Adrenal gland (tissue), 9 donors: ENCODE measurements at regions not wholly inside any gene's neighbourhood (a gene's known extent, or its start where the extent isn't known, plus 50 kb on each side); places are given as distances from the start of the nearest gene placed in this dataset.

Experiments used
- DNase-seq, 7 donors: peaks; one replicate each; pipeline ENCODE4 v3.0.0-alpha.2; 2019 to 2020
- H3K27ac ChIP-seq, 5 donors: fragments of 200-600 bp; sonication (generic) in 4 of 5; 1 replicate in 3 of 5; 2 replicates in 2 of 5; pipeline versions ENCODE4 v1.5.1 to v1.8.0; 2016 to 2020; ENCODE audit warnings: mild to moderate bottlenecking in 1 of 5
- H3K27me3 ChIP-seq: fragments of 200-600 bp; 2 replicates; pipeline ENCODE4 v1.8.0; 2021
- H3K36me3 ChIP-seq, 2 donors: fragments of 200-600 bp; replicated peaks in 1 of 2; 1 replicate in 1 of 2; 2 replicates in 1 of 2; pipeline versions ENCODE4 v1.5.1 to v1.8.0; 2018 to 2022
- H3K4me1 ChIP-seq, 2 donors: fragments of 200-600 bp; replicated peaks in 1 of 2; 1 replicate in 1 of 2; 2 replicates in 1 of 2; pipeline versions ENCODE4 v1.5.1 to v1.8.0; 2018 to 2021
- H3K4me3 ChIP-seq, 4 donors: fragments of 200-600 bp; sonication (generic) in 3 of 4; one replicate each; pipeline ENCODE4 v1.5.1; 2016 to 2018
- H3K9me3 ChIP-seq, 3 donors: fragments of 200-600 bp; sonication (generic) in 1 of 3; replicated peaks in 1 of 3; 1 replicate in 2 of 3; 2 replicates in 1 of 3; pipeline versions ENCODE4 v1.5.1 to v1.8.0; 2016 to 2021
- POLR2A ChIP-seq, 2 donors: fragments of 450-650 bp; IDR thresholded peaks; one replicate each; pipeline ENCODE4 v1.6.1; 2017; ENCODE audit warnings: antibody characterized with exemption in 2 of 2, mild to moderate bottlenecking in 2 of 2, moderate library complexity in 1 of 2
- WGBS, 4 donors: extraction: QIAGEN DNeasy Blood & Tissue Kit in 2 of 4; methylation state at CpG; one replicate each; pipeline versions ENCODE4 v1.1.5 to v1.1.7; 2013 to 2017; 5-methylcytosine and 5-hydroxymethylcytosine counted together
- intact Hi-C, 2 donors: fragments of 100-400 bp; cut with DNase I; formaldehyde crosslinking; loops; one replicate each; pipeline versions ENCODE4 v1.14.1 to v1.15.0; 2022 to 2023
- TF ChIP-seq, protein P1 (sequence below), 6 experiments: fragments of 450-650 bp in 4 of 6; fragments of 200-600 bp in 2 of 6; sonication (generic) in 1 of 6; IDR thresholded peaks; 1 replicate in 5 of 6; 2 replicates in 1 of 6; pipeline versions ENCODE4 v1.5.1 to v1.8.0; 2016 to 2021; ENCODE audit warnings: antibody characterized with exemption in 6 of 6, mild to moderate bottlenecking in 2 of 6, moderate library complexity in 1 of 6
- donor health status: healthy with polysubstance abuse.
- donor health status: Bipolar disorder and iron deficiency.
- donor health status: DM: yes; HTN: yes; CAD: no.
- donor health status: DM: no; HTN: no; CAD: no.
- donor health status: DM: no; HTN: no; CAD: no.

DNA sequence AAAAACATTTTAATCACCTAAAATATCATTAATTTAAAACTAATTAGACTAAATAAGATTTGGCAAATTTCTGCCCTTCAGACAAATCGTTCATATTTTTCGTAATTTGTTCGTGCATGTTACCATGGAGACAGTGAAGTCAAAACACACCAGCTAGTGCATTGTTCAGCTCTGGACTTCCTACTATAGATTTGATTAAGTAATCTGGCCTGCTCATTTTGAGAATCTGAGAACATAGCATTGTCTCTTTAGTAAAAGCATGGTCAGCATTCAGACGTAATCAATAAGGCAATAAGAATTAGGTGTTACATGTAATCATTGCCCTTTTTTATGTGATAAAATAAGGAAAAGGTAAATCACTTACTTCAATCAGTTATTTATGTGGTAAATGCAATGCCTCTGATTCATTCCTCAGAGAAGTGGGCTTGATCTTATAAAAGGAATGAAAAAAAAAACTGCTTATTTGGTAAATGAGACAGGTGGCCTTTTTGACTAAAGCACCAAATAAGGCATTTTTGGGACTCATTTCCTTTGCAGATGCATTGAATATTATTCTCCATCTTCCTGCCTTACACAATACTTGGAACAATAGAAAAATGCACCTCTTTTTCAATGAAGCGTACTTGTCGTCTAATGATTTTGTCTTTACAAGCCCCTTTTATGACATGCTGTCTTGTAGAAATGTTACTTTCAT, 84.5 kb upstream of the FNDC3B start:
- 48 to 69% (median 56%) methylated on average over 6 of the region's 6 CpGs for WGBS, 4 donors
- H3K36me3 ChIP-seq, result no peaks in the 10 kb centered on the region
- no peak overlapping the region for H3K27ac ChIP-seq
- no peak for DNase-seq
- H3K4me3 ChIP-seq, result no peak overlapping the region
- intact Hi-C loops, result no loop called here
- no peaks in the 10 kb centered on the region for H3K9me3 ChIP-seq
- no peak for TF ChIP-seq POLR2A (IDR thresholded peaks at IDR 0.05)
- no peaks in the 10 kb centered on the region for H3K4me1 ChIP-seq
- H3K27me3 ChIP-seq, result no peaks in the 10 kb centered on the region

DNA sequence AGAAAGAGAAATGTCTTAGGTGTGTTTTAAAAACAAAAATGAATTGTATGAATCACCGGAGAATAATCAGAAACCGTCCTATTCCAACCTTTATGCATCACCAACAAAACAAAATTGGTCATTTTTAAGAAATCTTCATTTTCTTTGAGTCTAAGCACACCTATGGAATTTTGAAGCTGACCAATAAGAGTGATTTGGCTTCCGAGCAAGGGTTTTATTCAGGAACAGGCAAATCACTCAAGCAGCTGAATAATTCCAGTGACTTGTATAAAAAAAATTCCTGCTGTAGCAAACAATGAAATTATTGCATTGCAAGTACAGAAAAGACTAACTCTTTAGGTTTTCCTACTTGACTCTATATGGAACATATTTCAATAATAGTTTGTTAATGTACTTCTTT, 83.8 kb upstream of the FNDC3B start:
- Histone ChIP-seq H3K4me3 (no peak overlapping the region), H3K4me1 (no peaks in the 10 kb centered on the region), H3K27me3 (no peaks in the 10 kb centered on the region), H3K9me3 (no peaks in the 10 kb centered on the region), H3K36me3 (no peaks in the 10 kb centered on the region), H3K27ac (no peak overlapping the region)
- TF ChIP-seq POLR2A (IDR thresholded peaks at IDR 0.05), result no peak
- TF ChIP-seq, protein P1, sequence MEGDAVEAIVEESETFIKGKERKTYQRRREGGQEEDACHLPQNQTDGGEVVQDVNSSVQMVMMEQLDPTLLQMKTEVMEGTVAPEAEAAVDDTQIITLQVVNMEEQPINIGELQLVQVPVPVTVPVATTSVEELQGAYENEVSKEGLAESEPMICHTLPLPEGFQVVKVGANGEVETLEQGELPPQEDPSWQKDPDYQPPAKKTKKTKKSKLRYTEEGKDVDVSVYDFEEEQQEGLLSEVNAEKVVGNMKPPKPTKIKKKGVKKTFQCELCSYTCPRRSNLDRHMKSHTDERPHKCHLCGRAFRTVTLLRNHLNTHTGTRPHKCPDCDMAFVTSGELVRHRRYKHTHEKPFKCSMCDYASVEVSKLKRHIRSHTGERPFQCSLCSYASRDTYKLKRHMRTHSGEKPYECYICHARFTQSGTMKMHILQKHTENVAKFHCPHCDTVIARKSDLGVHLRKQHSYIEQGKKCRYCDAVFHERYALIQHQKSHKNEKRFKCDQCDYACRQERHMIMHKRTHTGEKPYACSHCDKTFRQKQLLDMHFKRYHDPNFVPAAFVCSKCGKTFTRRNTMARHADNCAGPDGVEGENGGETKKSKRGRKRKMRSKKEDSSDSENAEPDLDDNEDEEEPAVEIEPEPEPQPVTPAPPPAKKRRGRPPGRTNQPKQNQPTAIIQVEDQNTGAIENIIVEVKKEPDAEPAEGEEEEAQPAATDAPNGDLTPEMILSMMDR (IDR thresholded peaks at IDR 0.05), result no peak
- intact Hi-C loops, result no loop called here
- WGBS, 4 donors, result 87 to 91% (median 90%) methylated on average over 3 of the region's 3 CpGs
- no peak for DNase-seq

DNA sequence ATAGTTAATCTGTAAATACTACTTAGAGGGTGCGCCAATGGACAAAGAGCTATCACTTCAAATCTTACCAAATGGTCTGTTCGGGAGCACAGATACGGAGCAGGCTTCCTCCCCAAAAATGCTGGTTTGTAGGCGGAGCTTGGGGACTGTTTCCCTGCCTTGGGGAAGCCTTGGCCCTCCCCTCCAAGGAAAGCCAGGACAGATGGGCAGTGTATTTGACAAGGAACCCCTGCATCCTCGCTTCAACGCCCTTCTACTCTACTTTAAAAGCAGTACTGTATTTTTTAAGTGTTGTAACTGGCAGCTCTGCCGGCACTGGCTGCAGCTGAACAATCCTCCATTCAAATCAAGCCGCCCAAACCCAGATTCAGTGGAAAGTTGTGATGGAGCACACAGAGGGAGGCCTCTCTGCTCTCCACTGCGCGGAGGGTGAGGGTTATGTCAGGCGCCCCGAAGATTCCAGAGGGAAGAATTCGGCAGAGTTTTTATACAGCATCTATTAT, 83.1 kb upstream of the FNDC3B start:
- intact Hi-C loops, result no loop called here
- H3K27ac ChIP-seq, result no peak overlapping the region
- DNase-seq, result no peak
- H3K4me1 ChIP-seq, result no peaks in the 10 kb centered on the region
- H3K4me3 ChIP-seq, result no peak overlapping the region
- WGBS, 4 donors, result 85 to 94% (median 91%) methylated on average over 13 of the region's 13 CpGs
- no peak for TF ChIP-seq POLR2A (IDR thresholded peaks at IDR 0.05)
- TF ChIP-seq, protein P1 (IDR thresholded peaks at IDR 0.05), result no peak
- H3K27me3 ChIP-seq, result no peaks in the 10 kb centered on the region
- H3K9me3 ChIP-seq, result no peaks in the 10 kb centered on the region
- no peaks in the 10 kb centered on the region for H3K36me3 ChIP-seq

DNA sequence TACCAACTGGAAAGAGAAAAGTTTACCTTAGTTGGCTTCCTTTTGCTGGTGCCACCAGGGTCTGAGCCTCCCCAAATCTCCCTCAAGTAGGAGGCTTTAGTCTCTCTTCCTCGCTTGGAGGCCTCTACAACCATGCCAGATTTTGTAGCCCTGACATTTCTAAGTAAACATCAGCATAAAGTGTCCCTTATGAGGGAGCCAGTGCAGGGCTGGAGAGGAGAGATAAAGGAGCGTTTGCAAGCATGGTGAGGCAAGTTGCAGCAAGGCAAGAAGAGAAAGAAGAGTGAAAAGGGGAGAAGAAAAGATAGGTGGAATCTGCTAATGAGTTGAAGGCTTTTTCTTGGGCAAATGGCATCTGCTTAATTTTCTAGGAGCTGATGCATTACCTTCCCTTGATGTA, 82.7 kb upstream of the FNDC3B start:
- no peak overlapping the region for H3K27ac ChIP-seq
- H3K4me3 ChIP-seq, result no peak overlapping the region
- intact Hi-C loops, result no loop called here
- no peaks in the 10 kb centered on the region for H3K4me1 ChIP-seq
- 80 to 91% (median 86%) methylated on average over 2 of the region's 2 CpGs for WGBS, 4 donors
- H3K27me3 ChIP-seq, result no peaks in the 10 kb centered on the region
- no peaks in the 10 kb centered on the region for H3K36me3 ChIP-seq
- H3K9me3 ChIP-seq, result no peaks in the 10 kb centered on the region
- DNase-seq, result no peak
- TF ChIP-seq, protein P1 (IDR thresholded peaks at IDR 0.05), result no peak
- no peak for TF ChIP-seq POLR2A (IDR thresholded peaks at IDR 0.05)
